GM12892 (cell line): ENCODE measurements at regions not wholly inside any gene's neighbourhood (a gene's known extent, or its start where the extent isn't known, plus 50 kb on each side); places are given as distances from the start of the nearest gene placed in this dataset.

Experiments used
- POLR2A ChIP-seq: IDR thresholded peaks from 2 replicates; pipeline ENCODE4 v1.6.1; 2011; ENCODE audit warnings: low read depth, low read length, control low read depth
- POLR2AphosphoS5 ChIP-seq: IDR thresholded peaks from 2 replicates; pipeline ENCODE4 v1.6.1; 2011; ENCODE audit warnings: low read depth, low read length, control low read depth

- TF ChIP-seq POLR2A (no peak), POLR2AphosphoS5 (no peak)
These were observed 383.4 kb downstream of the VRK1 start for GRCh38 chr14:97180304-97181200.
